CD4-positive, alpha-beta T cell (primary cell): ENCODE measurements at regions not wholly inside any gene's neighbourhood (a gene's known extent, or its start where the extent isn't known, plus 50 kb on each side); places are given as distances from the start of the nearest gene placed in this dataset.

Experiments used
- ATAC-seq: fragments of 200-7000 bp; cut with Tn5 transposase; one replicate; pipeline ENCODE4 v1.10.0; 2022; ENCODE audit warnings: mild to moderate bottlenecking; ENCODE audit not compliant: poor library complexity
- CTCF ChIA-PET: fragments of 350-600 bp; sonication (Branson Sonifier 250); formaldehyde crosslinking; loops from one replicate; lab custom pipeline; 2021; ENCODE audit warnings: antibody characterized with exemption, inconsistent platforms; lab: Charles Lee
- POLR2A ChIA-PET: fragments of 350-600 bp; sonication (Branson Sonifier 250); formaldehyde crosslinking; loops from one replicate; lab custom pipeline; 2021; ENCODE audit warnings: antibody characterized with exemption, inconsistent platforms; lab: Charles Lee
- DNase-seq, 14 experiments: peaks; one replicate each; pipeline ENCODE4 v3.0.0-alpha.2; 2013 to 2020; ENCODE audit warnings: mixed read lengths in 2 of 14
- H3K27ac ChIP-seq, 2 donors: one replicate each; pipeline versions ENCODE4 v1.5.1 to v1.7.0; 2013; ENCODE audit warnings: low read length in 2 of 2, low read depth in 1 of 2, mild to moderate bottlenecking in 1 of 2
- H3K27me3 ChIP-seq, 2 experiments: 1 replicate in 1 of 2; 2 replicates in 1 of 2; pipeline versions ENCODE4 v1.6.1 to v1.7.0; 2013; ENCODE audit warnings: low read length in 2 of 2, control low read depth in 1 of 2, mild to moderate bottlenecking in 1 of 2, moderate library complexity in 1 of 2; ENCODE audit not compliant: insufficient read depth in 2 of 2, control insufficient read depth in 1 of 2
- H3K36me3 ChIP-seq: one replicate; pipeline ENCODE4 v1.6.1; 2013; ENCODE audit warnings: low read length, control low read depth; ENCODE audit not compliant: insufficient read depth
- H3K4me1 ChIP-seq: one replicate; pipeline ENCODE4 v1.6.1; 2013; ENCODE audit warnings: low read length, control low read depth; ENCODE audit not compliant: insufficient read depth
- H3K4me3 ChIP-seq: one replicate; pipeline ENCODE4 v1.5.1; 2013; ENCODE audit warnings: mild to moderate bottlenecking, low read length, moderate library complexity
- H3K9me3 ChIP-seq, 2 experiments: 1 replicate in 1 of 2; 2 replicates in 1 of 2; pipeline versions ENCODE4 v1.6.1 to v1.7.0; 2013; ENCODE audit warnings: low read length in 2 of 2, mild to moderate bottlenecking in 2 of 2, control low read depth in 1 of 2, moderate library complexity in 1 of 2; ENCODE audit not compliant: control insufficient read depth in 1 of 2, insufficient read depth in 1 of 2
- H3K27ac Mint-ChIP-seq: one replicate; pipeline ENCODE4 v1.8.0; 2020; ENCODE audit warnings: mixed read lengths
- H3K27me3 Mint-ChIP-seq: one replicate; pipeline ENCODE4 v1.8.0; 2021; ENCODE audit warnings: mixed read lengths
- H3K36me3 Mint-ChIP-seq: one replicate; pipeline ENCODE4 v1.8.0; 2021; ENCODE audit warnings: low read depth, mixed read lengths
- H3K4me1 Mint-ChIP-seq: one replicate; pipeline ENCODE4 v1.8.0; 2021; ENCODE audit warnings: low read depth, mixed read lengths
- H3K4me3 Mint-ChIP-seq: one replicate; pipeline ENCODE4 v1.8.0; 2020; ENCODE audit warnings: mild to moderate bottlenecking, mixed read lengths
- H3K9me3 Mint-ChIP-seq: one replicate; pipeline ENCODE4 v1.8.0; 2020; ENCODE audit warnings: mixed read lengths
- intact Hi-C, 2 experiments: fragments of 100-400 bp; cut with DNase I in 1 of 2; cut with micrococcal nuclease in 1 of 2; formaldehyde crosslinking; loops; one replicate each; pipeline versions ENCODE4 v1.15.1 to v1.9.0; 2023 to 2025; cut with DNase I, micrococcal nuclease
- TF ChIP-seq, protein P1 (sequence below): fragments of 200-600 bp; IDR thresholded peaks from one replicate; pipeline ENCODE4 v1.8.0; 2022; ENCODE audit warnings: antibody characterized with exemption, mild to moderate bottlenecking

DNA sequence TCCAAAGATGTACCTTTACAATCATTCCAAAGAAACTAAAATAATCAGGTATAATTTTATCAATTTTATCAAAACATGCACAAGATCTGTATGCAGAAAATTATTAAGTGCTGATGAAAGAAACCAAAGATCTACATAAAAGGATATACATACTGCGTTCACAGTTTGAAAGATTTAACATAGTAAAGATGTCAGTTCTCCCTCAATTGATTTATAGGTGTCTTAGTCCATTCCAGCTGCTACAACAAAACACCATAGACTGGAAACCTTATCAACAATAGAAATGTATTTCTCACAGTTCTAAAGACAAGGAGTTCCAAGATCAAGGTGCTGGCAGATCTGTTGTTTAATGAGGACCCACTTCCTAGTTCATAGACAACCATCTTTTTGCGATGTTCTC is 189.0 kb upstream of the CCDC54 start:
- Mint-ChIP-seq H3K4me3 (no peak overlapping the region), H3K36me3 (no peaks in the 10 kb centered on the region), H3K27ac (no peak overlapping the region), H3K9me3 (no peaks in the 10 kb centered on the region), H3K27me3 (no peaks in the 10 kb centered on the region), H3K4me1 (no peaks in the 10 kb centered on the region)
- H3K27me3 ChIP-seq = peaks cover 0 to 2% of the 10 kb centered on the region in 2 experiments
- no peak overlapping the region for H3K27ac ChIP-seq
- ChIA-PET CTCF (no interaction called here), POLR2A (no interaction called here)
- H3K4me1 ChIP-seq = no peaks in the 10 kb centered on the region
- TF ChIP-seq, protein P1, sequence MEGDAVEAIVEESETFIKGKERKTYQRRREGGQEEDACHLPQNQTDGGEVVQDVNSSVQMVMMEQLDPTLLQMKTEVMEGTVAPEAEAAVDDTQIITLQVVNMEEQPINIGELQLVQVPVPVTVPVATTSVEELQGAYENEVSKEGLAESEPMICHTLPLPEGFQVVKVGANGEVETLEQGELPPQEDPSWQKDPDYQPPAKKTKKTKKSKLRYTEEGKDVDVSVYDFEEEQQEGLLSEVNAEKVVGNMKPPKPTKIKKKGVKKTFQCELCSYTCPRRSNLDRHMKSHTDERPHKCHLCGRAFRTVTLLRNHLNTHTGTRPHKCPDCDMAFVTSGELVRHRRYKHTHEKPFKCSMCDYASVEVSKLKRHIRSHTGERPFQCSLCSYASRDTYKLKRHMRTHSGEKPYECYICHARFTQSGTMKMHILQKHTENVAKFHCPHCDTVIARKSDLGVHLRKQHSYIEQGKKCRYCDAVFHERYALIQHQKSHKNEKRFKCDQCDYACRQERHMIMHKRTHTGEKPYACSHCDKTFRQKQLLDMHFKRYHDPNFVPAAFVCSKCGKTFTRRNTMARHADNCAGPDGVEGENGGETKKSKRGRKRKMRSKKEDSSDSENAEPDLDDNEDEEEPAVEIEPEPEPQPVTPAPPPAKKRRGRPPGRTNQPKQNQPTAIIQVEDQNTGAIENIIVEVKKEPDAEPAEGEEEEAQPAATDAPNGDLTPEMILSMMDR = no peak
- H3K4me3 ChIP-seq = no peak overlapping the region
- no peaks in the 10 kb centered on the region for H3K36me3 ChIP-seq
- intact Hi-C loops = no loop called here
- DNase-seq (no peak), ATAC-seq (no peak)
- peaks cover 0 to 4% of the 10 kb centered on the region in 2 experiments for H3K9me3 ChIP-seq

DNA sequence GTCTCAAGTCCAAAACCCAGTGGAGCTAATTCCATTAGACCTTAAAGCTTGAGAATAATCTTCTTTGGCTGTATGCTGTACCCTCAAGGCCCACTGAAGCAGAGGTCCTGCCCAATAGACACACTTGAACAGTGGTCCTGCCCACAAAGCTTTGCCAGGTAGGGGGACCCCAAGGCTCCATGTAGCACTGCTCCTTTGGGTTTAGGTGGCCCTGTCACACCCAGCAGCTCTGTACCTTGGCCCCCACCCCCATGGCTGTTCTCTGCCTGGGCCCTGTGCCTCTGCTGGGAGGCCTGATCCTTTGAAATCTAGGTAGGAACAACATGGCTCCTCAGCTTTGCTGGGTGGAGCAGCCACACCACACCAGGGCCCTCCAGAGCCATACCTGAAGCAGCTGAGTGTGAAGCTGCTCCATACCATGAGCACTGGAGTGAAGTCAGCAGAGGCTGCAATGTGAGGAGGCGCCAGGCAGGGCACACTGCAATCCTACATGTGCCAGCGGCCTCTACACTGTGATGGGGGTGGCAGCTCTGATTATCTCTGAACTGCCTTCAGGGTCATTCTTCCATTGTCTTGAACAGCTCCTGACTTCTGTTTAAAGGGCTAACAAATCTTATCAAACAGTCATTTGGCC is 188.0 kb upstream of the CCDC54 start:
- Histone ChIP-seq H3K4me1 (no peaks in the 10 kb centered on the region), H3K36me3 (no peaks in the 10 kb centered on the region), H3K9me3 (peaks cover 0 to 4% of the 10 kb centered on the region in 2 experiments), H3K27me3 (peaks cover 0 to 4% of the 10 kb centered on the region in 2 experiments), H3K4me3 (no peak overlapping the region), H3K27ac (no peak overlapping the region)
- no peaks in the 10 kb centered on the region for H3K36me3 Mint-ChIP-seq
- no peak overlapping the region for H3K27ac Mint-ChIP-seq
- TF ChIP-seq, protein P1 = no peak
- H3K4me3 Mint-ChIP-seq = no peak overlapping the region
- ChIA-PET POLR2A (no interaction called here), CTCF (no interaction called here)
- ATAC-seq (no peak), DNase-seq (no peak)
- H3K27me3 Mint-ChIP-seq = no peaks in the 10 kb centered on the region
- H3K9me3 Mint-ChIP-seq = no peaks in the 10 kb centered on the region
- intact Hi-C loops = no loop called here
- no peaks in the 10 kb centered on the region for H3K4me1 Mint-ChIP-seq

DNA sequence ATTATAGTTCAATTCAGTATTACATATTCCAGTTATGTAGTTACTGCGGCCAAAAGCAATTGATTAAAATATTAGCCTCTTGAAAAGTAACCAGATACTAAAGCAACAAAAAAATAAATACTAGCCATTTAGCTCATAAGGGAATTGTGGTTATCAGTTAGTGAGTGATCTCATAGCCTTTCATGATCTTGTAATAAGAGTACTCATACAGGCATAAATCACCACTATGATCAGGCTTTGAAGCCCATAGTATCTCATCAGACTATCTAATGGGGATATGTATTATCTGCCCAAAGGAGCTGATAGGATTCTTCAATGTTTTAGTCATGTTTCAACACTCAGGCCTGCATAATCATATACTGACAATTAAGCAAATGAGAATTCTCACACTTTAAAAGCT is 184.1 kb upstream of the CCDC54 start:
- ChIA-PET CTCF (interaction anchor here (0.9 kb wide), 1 partner anchor 18 kb away, joined by 3 read pairs; no protein-coding TSS in a partner anchor), POLR2A (interaction anchor here (1.1 kb wide), 1 partner anchor 8 kb away, joined by 3 read pairs; no protein-coding TSS in a partner anchor)
- Histone ChIP-seq H3K27ac (no peak overlapping the region), H3K4me1 (no peaks in the 10 kb centered on the region), H3K4me3 (no peak overlapping the region), H3K36me3 (no peaks in the 10 kb centered on the region), H3K27me3 (peaks cover 2 to 4% of the 10 kb centered on the region in 2 experiments), H3K9me3 (peaks cover 0 to 4% of the 10 kb centered on the region in 2 experiments)
- Mint-ChIP-seq H3K36me3 (no peaks in the 10 kb centered on the region), H3K27ac (no peak overlapping the region), H3K4me3 (no peak overlapping the region), H3K9me3 (no peaks in the 10 kb centered on the region), H3K27me3 (peaks cover 14% of the 10 kb centered on the region), H3K4me1 (no peaks in the 10 kb centered on the region)
- TF ChIP-seq, protein P1 = no peak
- ATAC-seq = no peak
- DNase-seq = no peak
- intact Hi-C loops = no loop called here
